H1 (cell line): ENCODE measurements at regions not wholly inside any gene's neighbourhood (a gene's known extent, or its start where the extent isn't known, plus 50 kb on each side); places are given as distances from the start of the nearest gene placed in this dataset.

ENCODE experiments used
- CHD2 ChIP-seq: IDR thresholded peaks from 2 replicates; pipeline ENCODE4 v1.6.1; 2012; ENCODE audit warnings: low read length, improper control_type of control experiment
- RFX5 ChIP-seq: IDR thresholded peaks from 2 replicates; pipeline ENCODE4 v1.6.1; 2011; ENCODE audit warnings: low read depth, low read length, improper control_type of control experiment, borderline replicate concordance
- YY1 ChIP-seq: IDR thresholded peaks from 2 replicates; pipeline ENCODE4 v1.6.1; 2011; ENCODE audit warnings: low read depth, mild to moderate bottlenecking, low read length
- TF ChIP-seq, protein P1 (sequence below), 3 experiments: IDR thresholded peaks; 1 replicate in 2 of 3; 2 replicates in 1 of 3; pipeline versions ENCODE4 v1.5.1 to v1.6.1; 2011; ENCODE audit warnings: low read length in 3 of 3, mild to moderate bottlenecking in 3 of 3, inconsistent platforms in 2 of 3, low read depth in 1 of 3, moderate library complexity in 1 of 3; ENCODE audit not compliant: insufficient read depth in 1 of 3; ENCODE audit errors: control extremely low read depth in 1 of 3

DNA sequence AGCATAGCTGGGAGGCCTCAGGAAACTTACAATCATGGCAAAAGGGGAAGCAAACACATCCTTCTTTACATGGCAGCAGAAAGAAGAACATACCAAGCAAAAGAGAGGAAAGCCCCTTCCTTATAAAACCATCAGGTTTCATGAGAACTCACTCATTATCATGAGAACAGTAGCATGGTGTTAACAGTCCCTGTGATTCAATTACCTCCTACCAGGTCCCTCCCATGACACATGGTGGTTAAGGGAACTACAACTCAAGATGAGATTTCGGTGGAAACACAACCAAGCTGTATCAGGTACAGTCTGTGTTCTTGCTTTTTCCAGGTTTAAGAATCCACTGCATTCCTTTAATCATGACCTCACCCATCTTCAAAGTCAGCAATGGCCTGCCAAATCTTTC is 514.2 kb downstream of the KCTD16 start:
- TF ChIP-seq YY1, result no peak
- TF ChIP-seq, protein P1, sequence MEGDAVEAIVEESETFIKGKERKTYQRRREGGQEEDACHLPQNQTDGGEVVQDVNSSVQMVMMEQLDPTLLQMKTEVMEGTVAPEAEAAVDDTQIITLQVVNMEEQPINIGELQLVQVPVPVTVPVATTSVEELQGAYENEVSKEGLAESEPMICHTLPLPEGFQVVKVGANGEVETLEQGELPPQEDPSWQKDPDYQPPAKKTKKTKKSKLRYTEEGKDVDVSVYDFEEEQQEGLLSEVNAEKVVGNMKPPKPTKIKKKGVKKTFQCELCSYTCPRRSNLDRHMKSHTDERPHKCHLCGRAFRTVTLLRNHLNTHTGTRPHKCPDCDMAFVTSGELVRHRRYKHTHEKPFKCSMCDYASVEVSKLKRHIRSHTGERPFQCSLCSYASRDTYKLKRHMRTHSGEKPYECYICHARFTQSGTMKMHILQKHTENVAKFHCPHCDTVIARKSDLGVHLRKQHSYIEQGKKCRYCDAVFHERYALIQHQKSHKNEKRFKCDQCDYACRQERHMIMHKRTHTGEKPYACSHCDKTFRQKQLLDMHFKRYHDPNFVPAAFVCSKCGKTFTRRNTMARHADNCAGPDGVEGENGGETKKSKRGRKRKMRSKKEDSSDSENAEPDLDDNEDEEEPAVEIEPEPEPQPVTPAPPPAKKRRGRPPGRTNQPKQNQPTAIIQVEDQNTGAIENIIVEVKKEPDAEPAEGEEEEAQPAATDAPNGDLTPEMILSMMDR (IDR thresholded peaks at IDR 0.05; ENCODE audit: control extremely low read depth in 1 of 3, insufficient read depth in 1 of 3, low read depth in 1 of 3, low read length in 3 of 3), result peak in 1 of 3 experiments; percentile 5; a peak in 1 of 4 replicates
- TF ChIP-seq RFX5, result no peak
- TF ChIP-seq CHD2, result no peak
